Fibroblast of lung (primary cell): ENCODE measurements at regions not wholly inside any gene's neighbourhood (a gene's known extent, or its start where the extent isn't known, plus 50 kb on each side); places are given as distances from the start of the nearest gene placed in this dataset.

Experiments
- EZH2 ChIP-seq: IDR thresholded peaks from 2 replicates; pipeline ENCODE4 v1.5.1; 2012; ENCODE audit warnings: low read length, control low read depth, mild to moderate bottlenecking; ENCODE audit errors: missing control alignments
- TF ChIP-seq, protein P1 (sequence below), 2 donors: IDR thresholded peaks in 1 of 2; conservative IDR thresholded peaks in 1 of 2; 1 replicate in 1 of 2; 2 replicates in 1 of 2; pipeline ENCODE4 v1.5.1; 2011 to 2012; ENCODE audit warnings: low read length in 2 of 2, control low read depth in 1 of 2, inconsistent platforms in 1 of 2, low read depth in 1 of 2, mild to moderate bottlenecking in 1 of 2

GRCh38 chr1:94666797-94667196, 125.2 kb upstream of the F3 start:
- TF ChIP-seq, protein P1, sequence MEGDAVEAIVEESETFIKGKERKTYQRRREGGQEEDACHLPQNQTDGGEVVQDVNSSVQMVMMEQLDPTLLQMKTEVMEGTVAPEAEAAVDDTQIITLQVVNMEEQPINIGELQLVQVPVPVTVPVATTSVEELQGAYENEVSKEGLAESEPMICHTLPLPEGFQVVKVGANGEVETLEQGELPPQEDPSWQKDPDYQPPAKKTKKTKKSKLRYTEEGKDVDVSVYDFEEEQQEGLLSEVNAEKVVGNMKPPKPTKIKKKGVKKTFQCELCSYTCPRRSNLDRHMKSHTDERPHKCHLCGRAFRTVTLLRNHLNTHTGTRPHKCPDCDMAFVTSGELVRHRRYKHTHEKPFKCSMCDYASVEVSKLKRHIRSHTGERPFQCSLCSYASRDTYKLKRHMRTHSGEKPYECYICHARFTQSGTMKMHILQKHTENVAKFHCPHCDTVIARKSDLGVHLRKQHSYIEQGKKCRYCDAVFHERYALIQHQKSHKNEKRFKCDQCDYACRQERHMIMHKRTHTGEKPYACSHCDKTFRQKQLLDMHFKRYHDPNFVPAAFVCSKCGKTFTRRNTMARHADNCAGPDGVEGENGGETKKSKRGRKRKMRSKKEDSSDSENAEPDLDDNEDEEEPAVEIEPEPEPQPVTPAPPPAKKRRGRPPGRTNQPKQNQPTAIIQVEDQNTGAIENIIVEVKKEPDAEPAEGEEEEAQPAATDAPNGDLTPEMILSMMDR (conservative IDR thresholded peaks at IDR 0.05 in 1 of 2, IDR thresholded peaks at IDR 0.05 in 1 of 2; ENCODE audit: low read depth in 1 of 2, low read length in 2 of 2): no peak
- no peak for TF ChIP-seq EZH2
